ENCODE measurements at regions not wholly inside any gene's neighbourhood (a gene's known extent, or its start where the extent isn't known, plus 50 kb on each side); places are given as distances from the start of the nearest gene placed in this dataset.
A peak's percentile ranks its signal among the peaks of the same experiment; 100 is the strongest.
"Not testable (repeated sequence)": the region's sequence is repeated elsewhere in the genome, so short reads cannot be mapped to it uniquely, and the experiment has no call there.

DNA sequence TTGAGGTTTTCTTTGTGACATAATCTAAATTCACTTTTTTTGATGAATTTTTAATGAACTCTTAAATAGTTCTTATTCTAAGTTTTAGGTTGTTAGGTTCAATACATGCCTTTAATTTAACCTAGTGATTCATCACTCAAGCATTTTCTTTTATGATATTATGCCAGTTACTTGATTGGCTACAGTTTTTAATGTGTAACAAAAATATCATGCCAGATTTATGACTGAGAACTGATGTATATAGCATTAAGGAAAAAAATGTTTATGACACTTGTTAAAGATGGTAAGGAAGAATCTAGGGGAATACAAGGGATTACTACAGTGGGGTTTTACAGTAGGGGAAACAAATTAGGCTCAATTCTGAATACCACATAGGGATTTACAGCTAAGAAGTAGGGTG lies 103.1 kb downstream of the VGLL3 start:
- DNase-seq (ENCODE audit: insufficient read length, low spot score): no peak

DNA sequence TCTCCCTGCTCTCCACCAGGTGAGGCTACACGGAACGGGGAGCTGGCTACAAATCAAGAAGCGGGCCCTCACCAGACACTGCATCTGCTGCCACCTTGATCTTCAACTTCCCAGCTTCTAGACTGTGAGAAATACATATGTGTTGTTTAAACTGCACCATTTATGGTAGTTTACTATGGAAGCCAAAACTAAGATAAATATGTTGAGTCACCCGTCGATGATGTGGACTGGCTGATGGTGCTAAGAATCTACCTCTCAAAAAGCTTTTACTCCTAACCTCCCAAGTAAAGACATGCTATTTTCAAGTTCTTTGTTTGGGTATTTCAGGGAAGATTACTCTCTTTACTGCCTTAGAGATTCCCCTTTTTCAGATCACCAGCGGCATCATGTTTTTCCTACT lies 110.9 kb downstream of the VGLL3 start:
- DNase-seq (ENCODE audit: insufficient read length, low spot score) (no peak), FAIRE-seq (no peak)

More for the DNA sequence above, 103.1 kb downstream of the VGLL3 start:
- no peak for FAIRE-seq

DNA sequence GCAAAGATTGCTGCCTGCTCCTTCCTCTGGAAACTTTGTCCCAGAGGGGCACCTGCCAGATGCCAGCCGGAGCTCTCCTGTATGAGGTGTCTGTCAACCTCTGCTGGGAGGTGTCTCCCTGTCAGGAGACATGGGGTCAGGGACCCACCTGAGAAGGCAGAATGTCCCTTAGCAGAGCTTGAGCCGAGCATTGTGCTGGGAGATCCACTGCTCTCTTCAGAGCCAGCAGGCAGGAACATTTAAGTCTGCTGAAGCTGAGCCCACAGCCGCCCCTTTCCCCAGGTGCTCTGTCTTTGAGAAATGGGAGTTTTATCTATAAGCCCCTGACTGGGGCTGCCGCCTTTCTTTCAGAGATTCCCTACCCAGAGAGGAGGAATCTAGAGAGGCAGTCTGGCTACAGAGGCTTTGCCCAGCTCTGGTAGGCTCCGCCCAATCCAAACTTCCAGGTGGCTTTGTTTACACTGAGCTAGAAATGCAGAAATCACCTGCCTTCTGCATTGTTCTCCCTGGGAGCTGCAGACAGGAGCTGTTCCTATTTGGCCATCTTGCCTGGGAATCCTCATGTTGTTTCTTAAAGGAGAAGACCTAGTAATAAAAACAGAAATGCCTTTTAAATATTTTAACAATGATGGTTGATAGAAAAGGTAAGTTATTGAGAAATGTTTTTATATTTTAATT lies 114.3 kb downstream of the VGLL3 start:
- not testable (repeated sequence) for FAIRE-seq; DNase-seq (ENCODE audit: insufficient read length, low spot score)

DNA sequence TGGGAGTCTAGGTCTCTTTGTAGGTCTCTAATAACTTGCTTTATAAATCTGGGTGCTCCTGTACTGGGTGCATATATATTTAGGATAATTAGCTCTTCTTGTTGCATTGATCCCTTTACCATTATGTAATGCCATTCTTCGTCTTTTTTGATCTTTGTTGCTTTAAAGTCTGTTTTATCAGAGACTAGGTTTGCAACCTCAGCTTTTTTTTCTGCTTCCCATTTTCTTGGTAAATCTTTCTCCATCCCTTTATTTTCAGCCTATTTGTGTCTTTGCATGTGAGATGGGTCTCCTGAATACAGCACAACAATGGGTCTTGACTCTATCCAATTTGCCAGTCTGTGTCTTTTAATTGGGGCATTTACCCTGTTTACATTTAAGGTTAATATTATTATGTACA lies 116.2 kb downstream of the VGLL3 start:
- not testable (repeated sequence) for FAIRE-seq; DNase-seq (ENCODE audit: insufficient read length, low spot score)

DNA sequence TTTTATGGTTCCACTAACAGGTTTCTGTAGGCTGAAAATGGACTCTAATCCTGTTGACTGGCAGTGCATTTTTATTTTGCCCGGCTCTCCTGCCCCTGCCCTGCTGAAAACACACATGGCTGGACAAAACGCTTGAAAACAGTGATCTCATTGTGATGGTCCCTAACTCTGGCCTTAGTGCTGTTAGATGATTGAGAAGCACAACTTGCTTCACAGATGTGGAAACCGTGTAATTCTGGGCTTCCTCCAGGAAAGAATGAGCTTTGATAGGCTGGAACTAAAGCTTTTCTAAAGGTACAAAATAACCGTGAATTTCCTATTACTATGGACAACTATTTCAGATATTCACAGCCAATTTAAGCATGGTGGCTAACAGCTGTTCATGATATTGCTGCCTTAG lies 121.4 kb downstream of the VGLL3 start:
- DNase-seq (ENCODE audit: insufficient read length, low spot score) (no peak), FAIRE-seq (no peak)

DNA sequence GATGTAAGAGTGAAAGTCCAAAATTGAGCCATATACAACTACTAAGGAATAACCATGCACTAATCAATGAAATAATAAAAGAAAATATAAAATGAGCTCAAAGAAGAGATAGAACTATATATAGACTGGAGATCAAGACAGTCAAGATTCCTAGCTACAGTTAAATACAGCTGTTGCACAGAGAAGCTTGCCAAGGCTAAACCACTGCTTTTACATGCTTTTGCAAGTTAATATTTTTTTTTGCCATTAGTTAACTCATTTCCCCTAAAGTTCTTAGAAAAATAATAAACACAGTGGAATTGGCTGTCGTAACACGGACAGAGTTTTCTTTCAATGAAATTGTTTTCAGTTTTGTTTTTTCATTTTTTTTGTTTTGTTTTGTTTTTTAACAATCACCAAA lies 123.0 kb downstream of the VGLL3 start:
- DNase-seq (ENCODE audit: insufficient read length, low spot score) (no peak), FAIRE-seq (no peak)

DNA sequence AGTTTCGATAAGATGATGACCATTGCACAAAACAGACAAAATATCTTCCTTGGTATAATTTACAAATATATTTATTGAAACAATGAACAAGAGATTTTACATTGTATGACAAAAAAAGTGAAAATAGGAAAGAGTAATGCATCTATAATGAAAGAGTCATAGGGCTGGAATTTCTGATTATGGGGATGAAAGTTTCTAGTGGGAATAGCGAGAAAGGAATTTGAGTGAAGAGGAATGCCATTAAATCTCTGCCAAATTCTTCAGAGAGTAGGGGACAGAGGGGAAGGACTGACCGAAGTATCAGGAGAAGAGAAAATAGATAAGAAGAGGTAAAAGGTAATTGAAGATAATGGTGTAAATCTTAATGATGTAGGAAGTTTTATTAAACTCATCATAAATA lies 125.4 kb downstream of the VGLL3 start:
- DNase-seq (ENCODE audit: insufficient read length, low spot score) (no peak), FAIRE-seq (no peak)

DNA sequence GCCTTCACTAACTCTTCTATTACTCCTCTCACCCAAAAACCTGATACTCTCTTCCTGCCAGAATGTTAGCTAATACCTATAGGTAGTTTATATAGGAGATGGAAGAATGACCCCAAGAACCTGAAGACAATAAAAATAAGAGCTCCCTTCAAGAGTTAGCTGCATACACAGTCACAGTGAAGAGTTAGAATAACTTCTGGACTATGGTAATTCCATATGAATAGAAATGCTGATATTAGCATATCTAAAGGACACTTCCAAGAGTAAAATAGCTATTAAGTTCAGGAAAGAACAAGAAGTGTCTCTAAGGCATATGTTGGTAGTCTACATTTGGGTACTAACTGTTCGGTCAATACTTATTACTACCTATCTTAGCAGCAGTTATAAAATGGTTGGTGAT lies 134.2 kb downstream of the VGLL3 start:
- DNase-seq (ENCODE audit: insufficient read length, low spot score): no peak
- no peak for FAIRE-seq

DNA sequence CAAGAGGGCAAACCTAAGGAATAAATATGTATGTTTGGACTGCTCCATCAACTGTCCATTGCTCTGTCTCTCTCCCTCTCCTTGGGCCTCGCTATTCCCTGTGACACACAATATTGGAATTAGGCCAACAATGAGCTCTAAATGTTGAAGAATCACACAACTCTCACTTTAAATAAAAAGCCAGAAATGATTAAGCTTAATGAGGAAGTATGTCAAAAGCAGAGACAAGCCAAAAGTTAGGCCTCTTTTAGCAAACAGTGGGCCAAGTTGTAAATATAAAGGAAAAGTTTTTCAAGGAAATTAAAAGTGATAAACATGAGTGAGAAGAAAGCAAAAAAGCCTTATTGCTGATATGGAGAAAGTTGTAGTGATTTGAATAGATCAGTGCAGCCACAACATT lies 141.0 kb downstream of the VGLL3 start:
- no peak for FAIRE-seq
- DNase-seq (ENCODE audit: insufficient read length, low spot score): no peak

DNA sequence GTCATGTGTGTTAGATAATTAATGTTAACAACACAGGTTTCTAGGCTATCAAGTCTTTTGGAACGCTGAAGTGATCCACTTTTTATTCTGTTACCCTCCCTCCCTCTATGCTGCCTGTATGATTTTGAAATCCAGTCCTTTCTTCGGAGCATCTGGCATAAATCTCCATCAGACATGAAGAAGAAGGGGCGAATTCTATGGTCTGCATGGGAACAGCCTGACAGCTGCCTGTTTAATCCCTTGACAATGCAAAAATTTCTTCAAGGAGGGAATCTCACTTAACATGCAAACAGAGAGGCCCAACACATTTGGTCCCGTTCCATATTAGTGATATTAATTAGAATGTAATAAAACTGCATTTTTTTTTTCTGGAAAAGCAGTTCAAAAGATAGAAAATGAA lies 145.2 kb downstream of the VGLL3 start:
- DNase-seq (ENCODE audit: insufficient read length, low spot score): no peak
- FAIRE-seq: no peak

DNA sequence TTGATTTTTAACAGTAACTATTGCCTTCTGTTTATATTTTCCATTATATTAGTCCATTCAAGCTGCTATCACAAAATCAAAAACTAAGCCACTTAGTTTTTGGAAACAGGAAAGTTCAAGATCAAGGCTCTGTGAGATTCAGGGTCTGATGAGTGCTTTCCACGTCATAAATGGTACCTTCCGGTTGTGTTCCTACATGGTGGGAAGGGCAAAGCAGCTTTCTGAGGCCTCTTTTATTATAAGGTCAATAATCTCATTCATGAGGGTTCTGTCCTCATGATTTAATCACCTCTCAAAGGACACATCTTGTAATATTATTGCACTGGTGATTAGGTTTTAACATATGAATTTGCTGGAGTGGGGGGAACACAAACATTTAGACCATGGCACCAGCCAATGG lies 152.0 kb downstream of the VGLL3 start:
- no peak for DNase-seq (ENCODE audit: insufficient read length, low spot score)
- FAIRE-seq: no peak

DNA sequence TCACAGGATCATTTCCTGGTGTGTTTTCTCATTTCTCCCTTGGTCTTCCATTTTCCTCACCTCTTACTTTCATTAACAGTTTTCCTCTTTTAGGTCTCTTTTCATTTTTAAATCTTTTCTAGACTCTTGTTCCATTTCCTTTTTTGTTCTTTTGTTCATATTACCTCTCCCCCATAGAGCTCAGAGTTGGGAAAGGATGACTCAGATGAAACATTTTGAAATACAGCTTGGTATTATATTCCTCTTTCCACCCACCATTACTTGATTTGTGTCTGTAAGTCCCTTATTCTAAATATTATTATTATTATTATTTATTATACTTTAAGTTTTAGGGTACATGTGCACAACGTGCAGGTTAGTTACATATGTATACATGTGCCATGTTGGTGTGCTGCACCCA lies 153.1 kb downstream of the VGLL3 start:
- no peak for FAIRE-seq

DNA sequence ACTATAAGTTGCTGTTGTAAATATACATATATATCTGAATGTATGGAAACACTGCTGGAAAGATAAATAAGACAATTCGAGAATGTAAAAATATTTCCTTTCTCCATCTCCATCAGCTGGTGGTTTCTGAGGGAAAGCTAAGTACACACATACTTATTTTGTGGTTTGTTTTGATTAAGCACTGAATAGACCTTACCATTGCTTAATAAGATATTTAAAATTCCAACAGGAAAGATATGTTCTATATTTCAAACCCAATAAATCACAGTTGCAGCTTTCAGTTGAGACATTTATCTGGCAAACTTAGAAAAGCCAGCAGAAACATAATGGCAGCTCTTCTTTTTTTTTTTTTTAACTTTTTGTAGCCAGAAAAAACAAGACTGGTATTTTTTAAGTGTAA lies 160.4 kb downstream of the VGLL3 start:
- DNase-seq (ENCODE audit: insufficient read length, low spot score) (peak; percentile 10), FAIRE-seq (no peak)

More for the DNA sequence above, 153.1 kb downstream of the VGLL3 start:
- DNase-seq (ENCODE audit: insufficient read length, low spot score): no peak

DNA sequence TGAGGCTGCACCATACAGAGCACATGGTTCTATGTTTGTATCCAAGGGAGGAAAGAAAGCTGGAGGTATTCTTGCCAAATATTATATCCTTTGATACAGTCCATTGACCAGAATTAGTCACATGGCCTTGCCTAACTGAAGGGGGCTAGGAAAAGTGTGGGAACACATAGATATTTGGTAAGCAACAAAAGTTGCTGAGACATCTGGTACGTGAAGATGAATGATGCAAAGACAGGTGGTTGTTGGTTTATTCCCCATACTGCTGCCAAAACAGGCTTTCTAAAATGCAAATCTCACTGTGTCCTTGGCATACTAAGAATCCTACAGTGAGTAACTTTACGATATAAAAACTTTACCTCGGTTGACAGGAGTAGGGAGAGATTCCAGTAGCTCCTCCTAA lies 162.2 kb downstream of the VGLL3 start:
- no peak for DNase-seq (ENCODE audit: insufficient read length, low spot score)
- FAIRE-seq: no peak

DNA sequence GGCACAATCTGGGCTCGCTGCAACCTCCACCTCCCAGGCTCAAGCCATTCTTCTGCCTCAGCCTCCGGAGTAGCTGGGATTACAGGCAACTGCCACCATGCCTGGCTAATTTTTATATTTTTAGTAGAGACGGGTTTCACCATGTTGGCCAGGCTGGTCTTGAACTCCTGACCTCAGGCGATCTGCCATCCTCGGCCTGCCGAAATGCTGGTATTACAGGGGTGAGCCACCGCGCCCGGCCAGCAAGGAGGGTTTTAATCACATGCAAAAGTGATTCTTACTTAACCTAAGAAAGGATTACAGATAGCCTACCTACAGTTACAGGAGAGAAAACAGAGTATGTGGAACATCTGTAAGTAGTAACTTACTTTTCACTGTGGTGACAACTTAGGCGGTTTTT lies 163.4 kb downstream of the VGLL3 start:
- FAIRE-seq; DNase-seq (ENCODE audit: insufficient read length, low spot score): not testable (repeated sequence)

DNA sequence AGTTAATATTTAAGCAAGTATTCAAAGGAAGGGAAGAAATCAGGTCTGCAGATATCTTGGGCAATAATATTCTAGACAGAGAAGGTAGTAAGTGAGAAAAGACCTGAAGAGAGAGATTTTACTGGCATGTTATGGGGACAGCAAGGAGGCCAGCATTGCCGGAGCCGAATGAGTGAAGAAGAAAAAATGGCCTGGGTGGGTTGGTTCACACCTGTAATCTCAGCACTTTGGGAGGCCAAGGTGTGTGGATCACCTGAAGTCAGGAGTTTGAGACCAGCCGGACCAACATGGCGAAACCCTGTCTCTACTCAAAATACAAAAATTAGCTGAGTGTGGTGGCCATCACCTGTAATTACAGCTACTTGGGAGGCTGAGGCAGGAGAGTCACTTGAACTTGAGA lies 164.7 kb downstream of the VGLL3 start:
- FAIRE-seq (no peak), DNase-seq (ENCODE audit: insufficient read length, low spot score) (no peak)

DNA sequence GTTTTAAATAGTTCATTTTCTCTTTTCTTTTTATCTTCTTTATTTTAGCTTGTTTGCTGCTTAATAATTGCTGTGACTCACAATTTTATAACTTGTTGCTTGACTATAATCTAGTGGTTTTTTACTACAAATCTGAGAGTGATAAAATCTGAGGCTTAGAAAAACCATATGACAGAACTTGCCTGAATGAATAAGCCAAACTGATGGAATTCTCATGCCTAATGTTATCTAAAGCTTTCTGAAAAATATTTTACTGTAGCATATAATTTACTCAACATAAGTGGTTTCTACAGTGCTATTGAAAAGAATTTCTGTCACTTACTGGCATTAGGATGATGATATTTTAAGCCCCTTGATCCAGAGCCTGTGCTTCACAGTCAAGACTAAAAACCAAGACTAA lies 175.1 kb downstream of the VGLL3 start:
- DNase-seq (ENCODE audit: insufficient read length, low spot score) (no peak), FAIRE-seq (no peak)

DNA sequence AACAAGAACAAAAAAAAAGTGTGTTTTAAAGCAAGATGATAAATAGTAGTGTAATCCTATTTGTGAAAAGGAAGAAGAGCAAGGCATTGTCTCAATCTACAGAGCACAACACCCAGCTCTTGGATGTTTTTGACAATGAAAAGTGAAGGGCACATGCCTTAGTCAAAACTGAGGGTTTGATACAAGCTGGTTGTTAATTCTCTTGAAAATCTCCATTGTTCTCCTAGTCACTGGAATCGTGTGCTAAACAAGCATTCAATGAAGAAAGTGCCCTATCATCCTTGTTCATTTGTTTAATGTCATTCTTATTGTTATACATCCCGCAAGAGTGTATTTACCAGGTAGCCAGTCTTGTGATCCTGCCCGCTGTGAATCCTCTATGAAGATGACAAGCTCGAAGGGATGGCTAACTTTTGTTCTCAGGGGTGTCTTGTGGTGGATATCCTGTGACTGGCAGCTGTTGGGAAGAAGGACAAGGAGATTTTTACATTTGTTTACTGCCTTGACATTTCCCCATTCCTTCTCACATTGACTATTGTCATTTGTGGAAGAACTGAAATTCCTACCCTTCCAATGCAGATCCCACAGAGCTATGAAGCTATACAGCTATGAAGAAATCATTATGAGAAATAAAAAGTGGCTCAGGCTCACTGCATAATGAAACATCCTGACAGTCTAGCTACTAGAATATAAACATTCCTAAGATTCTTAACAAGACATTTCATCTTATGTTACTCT lies 175.9 kb downstream of the VGLL3 start:
- FAIRE-seq: peak; percentile 86
- peak; percentile 21 for DNase-seq (ENCODE audit: insufficient read length, low spot score)

DNA sequence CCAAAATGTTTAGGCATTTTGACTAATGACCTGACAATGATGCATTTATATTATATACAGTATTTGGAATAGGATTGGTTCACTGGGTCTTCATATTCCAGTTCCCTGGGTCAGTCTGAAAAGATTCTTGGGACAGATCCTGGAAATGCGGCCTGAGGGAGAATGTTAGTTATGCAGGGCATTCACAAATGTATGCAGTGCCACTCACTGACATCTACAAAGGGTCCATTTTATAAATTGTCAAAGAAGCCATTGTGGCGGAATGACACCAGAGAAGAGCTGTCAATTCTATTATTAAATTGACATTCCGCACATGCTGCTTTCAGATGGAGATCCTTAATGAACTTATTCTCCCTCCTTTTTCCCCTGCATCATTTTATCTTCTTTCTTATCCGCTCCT lies 176.6 kb downstream of the VGLL3 start:
- FAIRE-seq: no peak
- no peak for DNase-seq (ENCODE audit: insufficient read length, low spot score)

DNA sequence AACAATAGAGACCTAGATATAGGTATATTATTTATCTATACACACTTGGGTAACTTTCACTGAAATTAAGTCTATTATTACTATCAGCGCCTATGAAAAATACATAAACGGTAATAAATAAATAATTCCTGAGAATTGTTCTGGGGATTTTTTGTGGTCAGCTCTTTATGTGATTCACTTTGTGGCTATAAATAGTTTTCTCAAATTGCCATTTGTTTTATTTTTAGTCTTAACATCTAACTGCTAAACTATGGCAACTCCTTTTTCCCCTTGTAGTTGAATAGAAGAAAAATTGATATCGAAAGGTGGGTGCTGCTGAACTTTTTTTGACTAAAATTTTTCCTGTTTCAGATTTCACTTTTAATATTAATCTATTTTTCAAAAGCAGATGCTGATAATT lies 189.0 kb downstream of the VGLL3 start:
- FAIRE-seq (no peak), DNase-seq (ENCODE audit: insufficient read length, low spot score) (no peak)

DNA sequence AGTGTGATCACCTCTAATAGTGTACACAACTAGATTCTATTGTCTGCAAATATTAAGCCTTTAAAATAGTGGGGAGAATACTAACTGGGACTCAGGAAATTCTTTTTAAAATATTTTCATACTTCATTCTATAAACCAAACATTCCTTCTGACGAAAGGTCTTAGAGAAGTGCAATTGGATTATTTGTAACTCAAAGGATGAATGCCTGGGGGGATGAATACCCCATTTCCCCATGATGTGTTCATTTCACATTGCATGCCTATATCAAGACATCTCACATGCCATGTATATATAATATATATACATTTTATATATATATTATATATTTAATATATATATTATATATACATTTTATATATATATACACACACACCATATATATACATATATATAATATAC lies 189.9 kb downstream of the VGLL3 start:
- DNase-seq (ENCODE audit: insufficient read length, low spot score) (no peak), FAIRE-seq (no peak)

DNA sequence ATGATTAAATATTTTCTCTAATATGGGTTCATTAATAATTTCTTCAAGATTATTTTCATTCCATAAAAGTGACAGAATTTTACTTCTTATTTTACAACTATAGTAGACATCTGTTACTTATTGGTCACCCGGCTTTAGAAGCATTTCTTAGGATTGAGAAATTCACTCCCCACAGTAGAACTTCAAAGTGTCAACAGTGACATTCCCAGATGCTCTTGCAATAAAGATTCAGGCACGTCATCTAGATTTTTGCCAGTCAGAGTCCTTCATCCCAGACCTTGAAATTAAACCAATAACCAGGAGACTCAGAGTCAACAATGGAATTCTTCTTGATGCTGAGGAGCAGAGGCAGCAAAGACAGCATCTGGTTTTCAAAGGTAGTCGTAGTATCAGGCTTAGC lies 190.8 kb downstream of the VGLL3 start:
- no peak for FAIRE-seq

More for the DNA sequence above, 190.8 kb downstream of the VGLL3 start:
- DNase-seq (ENCODE audit: insufficient read length, low spot score): no peak

All from HTR-8/SVneo (cell line).